Body of pancreas (tissue), 4 donors: ENCODE measurements at regions not wholly inside any gene's neighbourhood (a gene's known extent, or its start where the extent isn't known, plus 50 kb on each side); places are given as distances from the start of the nearest gene placed in this dataset.

Experiments
- POLR2A ChIP-seq, 3 donors: fragments of 450-650 bp; IDR thresholded peaks; one replicate each; pipeline ENCODE4 v1.6.1; 2016; ENCODE audit warnings: antibody characterized with exemption in 3 of 3, mild to moderate bottlenecking in 2 of 3
- TF ChIP-seq, protein P1 (sequence below), 7 experiments: fragments of 450-650 bp in 4 of 7; fragments of 200-600 bp in 3 of 7; sonication (generic) in 3 of 7; IDR thresholded peaks; one replicate each; pipeline ENCODE4 v1.5.1; 2016 to 2019; ENCODE audit warnings: antibody characterized with exemption in 7 of 7

DNA sequence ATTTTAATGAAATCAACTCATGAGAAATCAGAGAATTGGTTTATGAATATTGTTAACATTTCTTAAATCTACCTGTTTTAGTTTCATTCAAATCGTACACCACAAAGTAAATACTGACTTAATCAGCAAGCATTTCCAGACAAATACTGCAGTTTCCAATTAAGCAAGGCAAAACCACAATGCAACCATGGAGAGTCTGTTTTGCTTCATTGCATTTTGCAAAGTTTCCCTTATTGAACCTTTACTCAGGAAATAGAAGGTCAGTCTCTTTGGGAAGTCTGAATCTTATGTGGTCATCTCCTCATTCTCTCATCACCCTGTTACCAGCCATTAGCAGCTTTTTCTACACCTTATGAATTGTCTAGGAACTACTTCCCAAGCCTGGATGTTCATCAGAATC is 400.5 kb downstream of the IPMK start:
- TF ChIP-seq, protein P1, sequence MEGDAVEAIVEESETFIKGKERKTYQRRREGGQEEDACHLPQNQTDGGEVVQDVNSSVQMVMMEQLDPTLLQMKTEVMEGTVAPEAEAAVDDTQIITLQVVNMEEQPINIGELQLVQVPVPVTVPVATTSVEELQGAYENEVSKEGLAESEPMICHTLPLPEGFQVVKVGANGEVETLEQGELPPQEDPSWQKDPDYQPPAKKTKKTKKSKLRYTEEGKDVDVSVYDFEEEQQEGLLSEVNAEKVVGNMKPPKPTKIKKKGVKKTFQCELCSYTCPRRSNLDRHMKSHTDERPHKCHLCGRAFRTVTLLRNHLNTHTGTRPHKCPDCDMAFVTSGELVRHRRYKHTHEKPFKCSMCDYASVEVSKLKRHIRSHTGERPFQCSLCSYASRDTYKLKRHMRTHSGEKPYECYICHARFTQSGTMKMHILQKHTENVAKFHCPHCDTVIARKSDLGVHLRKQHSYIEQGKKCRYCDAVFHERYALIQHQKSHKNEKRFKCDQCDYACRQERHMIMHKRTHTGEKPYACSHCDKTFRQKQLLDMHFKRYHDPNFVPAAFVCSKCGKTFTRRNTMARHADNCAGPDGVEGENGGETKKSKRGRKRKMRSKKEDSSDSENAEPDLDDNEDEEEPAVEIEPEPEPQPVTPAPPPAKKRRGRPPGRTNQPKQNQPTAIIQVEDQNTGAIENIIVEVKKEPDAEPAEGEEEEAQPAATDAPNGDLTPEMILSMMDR (IDR thresholded peaks at IDR 0.05) = no peak
- TF ChIP-seq POLR2A (IDR thresholded peaks at IDR 0.05) = no peak
